ENCODE measurements at regions not wholly inside any gene's neighbourhood (a gene's known extent, or its start where the extent isn't known, plus 50 kb on each side); places are given as distances from the start of the nearest gene placed in this dataset.
"Not testable (repeated sequence)": the region's sequence is repeated elsewhere in the genome, so short reads cannot be mapped to it uniquely, and the experiment has no call there.

DNA sequence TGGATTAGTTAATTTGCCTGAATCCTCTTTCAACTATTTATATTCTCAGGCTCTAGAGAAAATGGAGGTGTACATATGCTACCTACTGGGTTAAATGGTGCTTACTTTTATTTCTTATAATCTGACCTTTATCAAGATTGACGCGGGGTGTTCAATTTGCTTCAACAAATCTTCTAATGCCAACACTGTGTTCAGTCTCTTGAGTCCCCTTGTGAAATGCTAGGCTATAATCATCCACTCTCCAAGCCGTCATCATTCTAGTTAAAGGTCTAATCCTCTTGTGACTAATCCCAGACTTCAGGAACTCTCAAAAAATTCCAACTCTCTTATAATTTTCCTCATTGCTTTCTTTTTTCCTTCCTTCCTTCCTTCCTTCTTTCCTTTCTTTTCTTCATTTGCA lies 1396.2 kb downstream of the CDH8 start:
- Mint-ChIP-seq H3K9me3 (peaks cover 14 to 16% of the 10 kb centered on the region in 2 donors), H3K36me3 (no peaks in the 10 kb centered on the region), H3K27me3 (no peaks in the 10 kb centered on the region), H3K4me3 (no peak overlapping the region), H3K4me1 (no peaks in the 10 kb centered on the region), H3K27ac (no peak overlapping the region)
- ATAC-seq (replicated peaks) (no peak), DNase-seq (no peak)

DNA sequence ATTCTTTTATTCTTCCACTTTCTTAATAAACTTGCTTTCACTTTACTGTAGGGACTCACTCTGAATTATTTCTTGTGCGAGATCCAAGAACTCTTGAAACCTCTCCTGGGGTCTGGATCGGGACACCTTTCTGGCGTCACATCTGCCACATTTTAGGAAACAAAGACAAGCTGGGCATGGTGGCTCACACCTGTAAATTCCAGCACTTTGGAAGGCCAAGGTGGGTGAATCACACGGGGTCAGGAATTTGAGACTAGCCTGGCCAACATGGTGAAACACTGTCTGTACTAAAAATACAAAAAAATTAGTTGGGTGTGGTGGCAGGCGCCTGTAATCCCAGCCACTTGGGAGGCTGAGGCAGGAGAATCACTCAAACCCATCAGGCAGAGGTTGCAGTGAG lies 1399.6 kb downstream of the CDH8 start:
- DNase-seq; H3K36me3 Mint-ChIP-seq; H3K4me3 Mint-ChIP-seq; ATAC-seq (replicated peaks); H3K27ac Mint-ChIP-seq; H3K27me3 Mint-ChIP-seq; H3K4me1 Mint-ChIP-seq: not testable (repeated sequence)
- H3K9me3 Mint-ChIP-seq: peaks cover 8 to 14% of the 10 kb centered on the region in 2 donors

DNA sequence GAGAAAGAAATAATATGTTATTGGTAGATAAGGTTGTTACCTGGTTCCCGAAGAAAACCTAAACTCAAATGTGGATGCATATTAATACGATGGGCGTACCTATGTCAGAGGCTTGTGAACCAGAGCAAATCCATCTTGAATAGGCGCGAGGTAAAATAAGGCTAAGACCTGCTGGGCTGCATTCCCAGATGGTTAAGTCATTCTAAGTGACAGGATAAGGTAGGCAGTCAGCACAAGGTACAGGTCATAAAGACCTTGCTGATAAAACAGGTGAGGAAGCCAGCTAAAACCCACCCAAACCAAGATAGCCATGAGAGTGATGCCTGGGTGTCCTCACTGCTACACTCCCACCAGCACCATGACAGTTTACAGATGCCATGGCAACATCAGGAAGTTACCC lies 1400.1 kb downstream of the CDH8 start:
- Mint-ChIP-seq H3K4me3 (no peak overlapping the region), H3K27ac (no peak overlapping the region), H3K4me1 (no peaks in the 10 kb centered on the region), H3K27me3 (no peaks in the 10 kb centered on the region), H3K9me3 (peaks cover 8 to 13% of the 10 kb centered on the region in 2 donors), H3K36me3 (no peaks in the 10 kb centered on the region)
- no peak for ATAC-seq (replicated peaks)
- no peak for DNase-seq

DNA sequence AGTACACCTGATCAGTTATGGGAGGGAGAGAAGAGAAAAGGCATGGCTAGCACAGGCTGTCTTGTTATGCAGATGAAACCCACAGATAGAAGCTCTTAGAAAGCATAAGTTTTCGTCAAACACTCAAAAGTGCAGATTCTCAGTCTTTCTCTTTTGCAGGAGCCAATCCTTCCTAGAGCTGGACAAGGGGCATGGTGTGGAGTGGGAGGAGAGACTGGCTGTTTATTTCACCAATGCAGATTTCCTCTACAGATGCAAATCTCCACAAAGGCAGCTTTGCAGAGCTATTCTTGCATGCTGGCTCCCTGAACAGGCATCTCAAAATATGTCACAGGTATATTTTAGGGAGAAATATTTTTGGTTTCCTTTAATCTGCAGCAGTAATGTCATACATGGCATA lies 1400.7 kb downstream of the CDH8 start:
- no peak overlapping the region for H3K4me3 Mint-ChIP-seq
- ATAC-seq (replicated peaks): no peak
- no peaks in the 10 kb centered on the region for H3K36me3 Mint-ChIP-seq
- peaks cover 4 to 13% of the 10 kb centered on the region in 2 donors for H3K9me3 Mint-ChIP-seq
- H3K27me3 Mint-ChIP-seq: no peaks in the 10 kb centered on the region
- DNase-seq: no peak
- H3K27ac Mint-ChIP-seq: no peak overlapping the region
- H3K4me1 Mint-ChIP-seq: no peaks in the 10 kb centered on the region

DNA sequence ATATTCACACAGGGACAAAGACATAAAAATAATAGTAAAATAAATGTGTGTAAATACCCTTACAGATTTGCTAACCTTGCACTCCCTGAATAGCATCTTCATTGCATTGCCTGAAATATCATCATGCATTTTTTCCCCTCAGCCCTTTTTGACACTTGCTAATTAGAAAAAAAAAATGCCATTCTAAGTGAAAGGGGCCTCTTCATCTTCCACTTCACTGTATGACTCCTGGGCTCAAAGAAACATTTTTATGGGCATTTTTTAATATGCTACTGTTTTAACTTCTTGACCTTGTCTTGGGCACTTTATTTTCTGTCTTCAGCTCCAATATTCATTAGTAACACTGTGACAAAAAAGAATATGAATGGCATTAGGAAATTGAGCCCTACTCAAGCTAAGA lies 1424.4 kb downstream of the CDH8 start:
- DNase-seq: no peak
- Mint-ChIP-seq H3K4me3 (no peak overlapping the region), H3K36me3 (no peaks in the 10 kb centered on the region), H3K27me3 (no peaks in the 10 kb centered on the region), H3K9me3 (peaks cover 0 to 5% of the 10 kb centered on the region in 2 donors), H3K27ac (no peak overlapping the region), H3K4me1 (no peaks in the 10 kb centered on the region)
- no peak for ATAC-seq (replicated peaks)

DNA sequence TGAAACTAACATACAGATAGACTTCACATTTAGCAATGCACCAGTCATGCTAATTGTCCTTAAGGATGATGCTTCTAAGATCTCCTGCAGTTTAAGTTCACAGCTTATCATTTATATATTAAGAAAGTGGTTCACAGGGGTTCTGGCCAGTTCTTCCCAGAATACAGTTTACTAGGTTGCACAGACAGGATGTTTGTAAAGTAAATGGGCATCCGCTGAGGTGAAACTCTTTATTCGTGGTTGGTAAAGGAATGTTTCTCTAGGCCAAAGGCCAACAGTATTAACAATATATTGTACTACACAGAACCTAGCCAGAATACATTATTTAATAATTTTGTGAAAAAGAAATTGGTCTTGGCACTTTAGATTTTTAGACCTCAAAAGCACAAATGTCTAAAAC lies 1427.3 kb downstream of the CDH8 start:
- H3K27me3 Mint-ChIP-seq: no peaks in the 10 kb centered on the region
- no peak overlapping the region for H3K4me3 Mint-ChIP-seq
- peaks cover 3 to 8% of the 10 kb centered on the region in 2 donors for H3K9me3 Mint-ChIP-seq
- no peak overlapping the region for H3K27ac Mint-ChIP-seq
- no peak for DNase-seq
- H3K4me1 Mint-ChIP-seq: no peaks in the 10 kb centered on the region
- no peak for ATAC-seq (replicated peaks)
- H3K36me3 Mint-ChIP-seq: no peaks in the 10 kb centered on the region

DNA sequence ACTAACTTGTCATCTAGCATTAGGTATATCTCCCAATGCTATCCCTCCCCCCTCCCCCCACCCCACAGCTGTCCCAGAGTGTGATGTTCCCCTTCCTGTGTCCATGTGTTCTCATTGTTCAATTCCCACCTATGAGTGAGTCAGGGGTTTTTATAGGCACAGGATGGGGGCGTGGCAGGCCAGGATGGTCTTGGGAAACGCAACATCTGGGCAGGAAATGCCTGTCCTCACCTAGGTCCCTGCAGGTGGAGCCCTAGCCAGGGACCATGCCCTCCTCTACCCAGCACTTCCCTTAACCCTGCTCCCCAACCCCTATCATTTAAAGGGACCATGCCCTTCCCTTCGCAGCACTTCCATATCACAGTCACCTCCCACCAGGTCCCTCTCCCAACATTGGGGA lies 1430.6 kb downstream of the CDH8 start:
- H3K27me3 Mint-ChIP-seq: not testable (repeated sequence)

DNA sequence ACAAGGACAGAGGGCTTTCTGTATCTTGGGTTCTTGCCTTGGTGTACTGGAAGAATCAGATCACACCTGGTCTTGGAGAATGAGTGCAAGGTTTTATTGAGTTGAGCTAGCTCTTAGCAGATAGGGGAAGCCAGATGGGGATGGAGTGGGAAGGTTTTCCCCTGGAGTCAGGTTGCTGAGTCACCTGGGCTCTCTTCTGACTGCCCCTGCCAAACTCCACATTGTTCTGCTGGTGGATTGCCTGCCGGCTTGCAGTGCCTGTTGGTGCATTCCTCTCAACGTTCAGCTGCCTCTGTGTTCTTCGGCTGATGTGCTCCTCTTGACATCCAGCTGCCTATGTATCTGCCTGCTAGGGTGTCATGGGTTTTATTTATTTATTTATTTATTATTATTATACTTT lies 1431.1 kb downstream of the CDH8 start:
- H3K4me3 Mint-ChIP-seq: no peak overlapping the region
- H3K27me3 Mint-ChIP-seq: no peaks in the 10 kb centered on the region
- ATAC-seq (replicated peaks): no peak
- H3K27ac Mint-ChIP-seq: no peak overlapping the region
- no peaks in the 10 kb centered on the region for H3K36me3 Mint-ChIP-seq
- H3K9me3 Mint-ChIP-seq: peaks cover 6% of the 10 kb centered on the region in 2 donors
- no peaks in the 10 kb centered on the region for H3K4me1 Mint-ChIP-seq
- no peak for DNase-seq

More for the DNA sequence above, 1430.6 kb downstream of the CDH8 start:
- H3K4me3 Mint-ChIP-seq; H3K9me3 Mint-ChIP-seq; DNase-seq; H3K36me3 Mint-ChIP-seq; ATAC-seq (replicated peaks); H3K27ac Mint-ChIP-seq; H3K4me1 Mint-ChIP-seq: not testable (repeated sequence)

DNA sequence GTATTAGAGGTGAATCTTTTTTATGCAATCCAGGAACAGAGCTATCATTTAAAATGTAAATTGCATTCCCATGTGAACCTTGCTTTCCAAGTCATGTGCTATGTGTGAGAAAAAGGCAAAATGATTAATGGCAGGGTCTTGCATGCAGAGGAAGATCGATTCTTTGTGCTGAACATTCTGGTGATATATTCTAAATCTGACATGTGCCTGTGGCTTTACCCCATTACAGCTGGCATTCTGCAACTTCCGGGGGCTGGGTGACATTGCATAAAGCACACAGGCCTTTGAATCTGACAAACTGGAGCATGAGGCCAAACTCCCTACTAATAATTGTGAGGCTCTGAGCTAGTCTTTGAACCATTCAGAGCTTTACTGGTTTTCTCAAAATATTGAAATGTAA lies 1449.7 kb downstream of the CDH8 start:
- ATAC-seq (replicated peaks) (no peak), DNase-seq (no peak)
- no peak overlapping the region for H3K27ac Mint-ChIP-seq
- no peaks in the 10 kb centered on the region for H3K27me3 Mint-ChIP-seq
- H3K4me1 Mint-ChIP-seq: no peaks in the 10 kb centered on the region
- no peak overlapping the region for H3K4me3 Mint-ChIP-seq
- peaks cover 0 to 3% of the 10 kb centered on the region in 2 donors for H3K9me3 Mint-ChIP-seq
- no peaks in the 10 kb centered on the region for H3K36me3 Mint-ChIP-seq

DNA sequence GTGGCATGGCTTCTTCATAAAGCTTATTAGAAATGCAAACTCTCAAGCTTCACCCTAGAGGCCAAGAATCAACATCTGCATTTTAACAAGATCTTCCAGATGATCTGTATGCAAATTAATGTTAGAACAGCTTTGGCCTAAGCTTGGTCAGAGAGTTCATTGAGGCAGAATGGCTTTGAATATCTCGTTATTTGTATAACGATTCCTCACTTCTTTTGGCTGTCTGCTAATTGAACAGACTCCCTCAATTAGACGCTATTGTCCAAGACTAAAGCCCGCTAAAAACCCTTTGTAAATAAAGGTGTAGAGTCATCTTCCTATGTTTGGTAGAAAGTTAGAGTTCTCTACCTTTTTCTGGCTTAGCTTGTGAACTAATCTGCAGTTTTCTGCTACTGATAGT lies 1453.7 kb downstream of the CDH8 start:
- no peak for ATAC-seq (replicated peaks)
- no peak overlapping the region for H3K4me3 Mint-ChIP-seq
- DNase-seq: no peak
- H3K27ac Mint-ChIP-seq: no peak overlapping the region
- no peaks in the 10 kb centered on the region for H3K27me3 Mint-ChIP-seq
- H3K9me3 Mint-ChIP-seq: peaks cover 4 to 6% of the 10 kb centered on the region in 2 donors
- no peaks in the 10 kb centered on the region for H3K4me1 Mint-ChIP-seq
- no peaks in the 10 kb centered on the region for H3K36me3 Mint-ChIP-seq

DNA sequence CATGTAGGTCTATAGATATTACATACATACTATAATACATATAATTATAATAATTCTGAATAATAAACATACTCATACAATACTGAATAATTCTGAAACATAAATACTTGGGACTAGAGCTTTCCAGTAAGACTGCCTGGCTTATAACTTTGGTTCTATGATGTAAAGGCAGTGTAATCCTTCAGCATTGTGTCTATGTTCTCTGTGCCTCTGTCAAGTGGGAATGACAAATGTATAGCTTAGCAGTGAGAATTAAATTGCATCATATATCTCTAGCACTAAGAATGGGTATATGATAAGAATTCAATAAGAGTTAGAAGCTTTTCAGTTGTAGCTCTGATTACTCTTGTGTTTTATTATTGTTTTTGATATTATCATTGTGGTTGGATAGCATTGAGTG lies 1469.3 kb downstream of the CDH8 start:
- H3K9me3 Mint-ChIP-seq: peaks cover 2 to 3% of the 10 kb centered on the region in 2 donors
- H3K4me1 Mint-ChIP-seq: no peaks in the 10 kb centered on the region
- H3K36me3 Mint-ChIP-seq: no peaks in the 10 kb centered on the region
- H3K27ac Mint-ChIP-seq: no peak overlapping the region
- no peak for DNase-seq
- ATAC-seq (replicated peaks): no peak
- H3K27me3 Mint-ChIP-seq: no peaks in the 10 kb centered on the region
- H3K4me3 Mint-ChIP-seq: no peak overlapping the region

DNA sequence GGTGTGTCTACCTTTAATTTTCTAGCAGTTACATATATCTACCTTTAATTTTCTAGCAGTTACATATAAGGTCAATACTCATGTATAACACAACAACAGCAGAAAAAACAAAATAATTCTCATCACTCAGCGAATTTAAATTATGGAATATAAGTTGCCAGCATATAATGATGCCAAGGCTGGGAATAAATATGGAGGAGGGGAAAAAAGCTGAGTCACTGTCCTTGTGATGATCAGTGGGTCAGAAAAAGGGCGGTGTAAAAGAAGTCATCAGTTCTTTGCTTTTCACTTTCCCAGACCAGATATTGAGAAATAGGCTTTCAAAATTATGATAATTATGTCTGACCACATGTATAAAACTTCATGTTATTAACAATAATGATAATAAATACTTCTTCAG lies 1471.7 kb downstream of the CDH8 start:
- ATAC-seq (replicated peaks) (no peak), DNase-seq (no peak)
- H3K36me3 Mint-ChIP-seq: no peaks in the 10 kb centered on the region
- H3K27ac Mint-ChIP-seq: no peak overlapping the region
- H3K27me3 Mint-ChIP-seq: no peaks in the 10 kb centered on the region
- no peaks in the 10 kb centered on the region for H3K4me1 Mint-ChIP-seq
- H3K4me3 Mint-ChIP-seq: no peak overlapping the region
- peaks cover 0 to 2% of the 10 kb centered on the region in 2 donors for H3K9me3 Mint-ChIP-seq

DNA sequence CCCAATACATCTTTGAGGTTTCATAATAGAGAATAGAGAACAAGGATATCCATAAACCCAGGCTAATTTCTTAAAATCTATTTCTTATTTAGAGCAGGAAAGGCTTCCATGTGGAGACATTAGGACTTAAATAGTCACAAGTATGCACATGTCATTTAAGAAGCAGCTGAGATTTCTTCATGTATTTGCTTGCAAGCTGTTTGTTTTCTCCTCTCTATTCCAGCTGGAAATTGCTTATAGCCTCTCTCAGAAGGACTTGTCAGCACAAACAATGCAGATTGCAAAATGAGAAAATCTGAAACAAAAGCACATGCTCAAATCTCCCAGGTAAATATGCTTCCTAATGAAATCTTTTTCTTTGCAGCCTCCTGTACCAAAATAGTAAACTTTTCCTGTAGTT lies 1473.1 kb downstream of the CDH8 start:
- DNase-seq: no peak
- Mint-ChIP-seq H3K4me1 (no peaks in the 10 kb centered on the region), H3K27ac (no peak overlapping the region), H3K36me3 (no peaks in the 10 kb centered on the region), H3K27me3 (no peaks in the 10 kb centered on the region), H3K4me3 (no peak overlapping the region), H3K9me3 (peaks cover 0 to 2% of the 10 kb centered on the region in 2 donors)
- ATAC-seq (replicated peaks): no peak

DNA sequence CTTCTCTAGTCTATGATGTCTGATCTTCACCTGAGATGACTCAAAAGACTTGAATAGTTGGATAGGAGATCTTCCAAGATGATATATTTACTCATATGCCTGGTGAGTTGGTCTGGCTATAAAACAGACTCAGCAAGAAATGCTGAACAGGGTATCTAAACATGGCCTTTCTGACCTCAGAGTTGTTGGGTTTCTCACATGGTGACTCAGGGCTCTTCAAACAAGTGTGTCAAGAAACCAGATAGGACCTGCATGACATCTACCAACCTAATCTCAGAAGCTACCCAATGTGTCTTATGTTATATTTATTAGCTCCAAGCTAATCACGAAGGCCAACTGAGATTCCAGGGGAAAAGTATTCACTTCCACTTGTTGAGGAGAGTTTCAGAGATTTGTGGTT lies 1477.3 kb downstream of the CDH8 start:
- Mint-ChIP-seq H3K27me3 (no peaks in the 10 kb centered on the region), H3K36me3 (no peaks in the 10 kb centered on the region), H3K4me3 (no peak overlapping the region), H3K27ac (no peak overlapping the region), H3K9me3 (no peaks in the 10 kb centered on the region), H3K4me1 (no peaks in the 10 kb centered on the region)
- ATAC-seq (replicated peaks): no peak
- DNase-seq: no peak

DNA sequence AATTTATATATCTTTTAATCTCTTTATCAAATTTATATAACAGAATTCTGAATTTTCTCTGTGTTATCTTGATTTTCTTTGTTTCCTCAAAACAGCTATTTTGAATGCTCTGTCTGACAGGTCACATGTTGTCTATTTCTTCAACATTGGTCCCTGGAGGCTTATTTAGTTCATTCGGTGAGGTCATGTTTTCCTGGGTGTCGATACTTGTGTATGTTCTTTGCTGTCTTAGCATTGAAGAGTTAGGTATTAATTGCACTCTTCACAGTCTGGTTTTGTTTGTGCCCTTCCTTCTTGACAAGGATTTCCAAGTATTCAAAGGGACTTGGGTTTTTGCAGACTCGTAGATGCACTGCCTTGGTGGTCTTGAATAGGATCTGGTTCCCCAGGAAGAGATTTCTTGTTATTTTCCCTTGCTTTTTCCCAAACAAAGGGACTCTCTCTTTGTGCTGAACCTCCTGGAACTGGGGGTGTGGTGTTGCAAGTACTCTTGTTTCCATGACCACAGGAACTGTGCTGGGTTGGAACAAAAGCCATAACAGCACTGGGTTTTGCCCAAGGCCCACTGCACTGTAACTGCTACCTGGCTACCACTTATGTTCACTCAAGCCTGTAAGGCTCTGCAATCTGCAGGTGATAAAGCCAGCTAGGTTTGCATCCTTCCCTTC lies 1483.0 kb downstream of the CDH8 start:
- Mint-ChIP-seq H3K27ac (no peak overlapping the region), H3K4me3 (no peak overlapping the region), H3K4me1 (no peaks in the 10 kb centered on the region), H3K9me3 (peaks cover 0 to 3% of the 10 kb centered on the region in 2 donors), H3K27me3 (no peaks in the 10 kb centered on the region), H3K36me3 (no peaks in the 10 kb centered on the region)
- DNase-seq (no peak), ATAC-seq (replicated peaks) (no peak)

DNA sequence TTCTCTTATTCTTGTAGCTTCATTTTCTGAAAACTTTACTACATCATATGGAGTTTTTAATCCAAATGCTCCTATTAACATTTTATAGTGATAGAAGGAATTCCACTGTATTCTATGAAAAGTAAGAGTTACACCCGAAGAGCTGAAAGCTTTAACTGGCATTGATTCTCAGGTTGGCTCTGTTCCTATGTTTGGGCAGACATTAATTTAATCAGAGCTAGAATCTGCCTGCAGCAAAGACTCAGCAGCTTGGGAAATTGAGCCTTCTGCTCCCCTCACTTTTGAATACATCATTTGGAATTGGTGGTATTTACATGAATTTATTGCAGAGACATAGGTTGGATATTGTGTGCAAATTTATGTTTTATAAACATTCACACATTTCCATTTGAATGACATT lies 1494.7 kb downstream of the CDH8 start:
- H3K27me3 Mint-ChIP-seq: no peaks in the 10 kb centered on the region
- H3K4me3 Mint-ChIP-seq: no peak overlapping the region
- H3K9me3 Mint-ChIP-seq: peaks cover 4 to 5% of the 10 kb centered on the region in 2 donors
- no peaks in the 10 kb centered on the region for H3K36me3 Mint-ChIP-seq
- no peaks in the 10 kb centered on the region for H3K4me1 Mint-ChIP-seq
- DNase-seq (no peak), ATAC-seq (replicated peaks) (no peak)
- no peak overlapping the region for H3K27ac Mint-ChIP-seq

Data from stimulated activated naive B cell treated with anti-CD40 and anti-IgM and Interleukin-4, amounts not matched to agents 10 μg/mL and 1 μg/mL and 100 μg/mL, for 72 hours (primary cell).